ENCODE measurements at regions not wholly inside any gene's neighbourhood (a gene's known extent, or its start where the extent isn't known, plus 50 kb on each side); places are given as distances from the start of the nearest gene placed in this dataset.

DNA sequence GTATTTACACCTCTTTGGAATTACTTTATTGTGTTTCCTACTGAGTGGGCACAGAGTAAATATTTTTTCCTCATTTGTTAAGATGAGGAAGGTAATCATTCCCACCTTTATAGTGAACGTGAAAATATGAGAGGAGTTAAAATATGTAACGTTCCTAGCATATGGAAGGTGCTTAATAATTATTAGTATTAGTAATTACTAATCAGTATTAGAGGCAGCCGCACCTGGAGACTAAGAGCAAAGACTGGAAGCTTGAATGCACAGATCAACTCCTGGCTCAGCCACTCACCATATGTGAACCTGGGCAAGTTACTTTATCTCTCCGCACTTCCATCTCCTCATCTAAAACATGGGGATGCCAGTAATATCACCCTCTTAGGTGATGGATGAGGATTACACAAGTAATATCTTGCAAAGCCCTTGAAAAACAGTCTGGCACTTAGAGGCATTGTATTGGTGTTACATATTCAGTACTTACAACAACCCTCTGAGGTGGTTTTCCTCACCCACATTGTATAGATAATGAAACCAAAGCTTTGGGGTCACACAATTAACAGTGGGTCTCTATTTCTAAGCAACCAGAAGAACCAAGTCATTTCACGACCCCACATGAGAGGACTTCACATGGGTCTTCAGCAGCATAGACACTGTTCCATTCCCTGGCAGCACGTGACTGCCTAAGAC, 100.3 kb upstream of the KCTD1 start:
- DNase-seq, result no peak

DNA sequence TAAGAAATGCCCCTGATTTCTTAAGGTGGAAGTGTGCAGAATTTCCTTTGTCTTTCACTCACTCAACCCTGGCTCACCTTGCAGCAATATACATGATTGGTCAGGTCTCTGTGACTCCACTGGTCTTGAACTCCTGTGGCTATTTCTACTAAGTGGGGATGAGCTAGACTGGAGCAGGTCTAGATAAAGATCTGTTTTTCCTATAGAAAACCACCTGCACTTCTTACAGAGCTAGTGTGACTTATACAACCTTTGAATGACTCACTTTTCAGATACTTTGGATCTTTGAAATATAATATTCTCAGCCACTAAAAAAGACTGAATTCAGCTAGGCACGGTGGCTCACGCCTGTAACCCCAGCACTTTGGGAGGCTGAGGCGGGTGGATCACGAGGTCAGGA, 98.5 kb upstream of the KCTD1 start:
- TF ChIP-seq, protein P1, sequence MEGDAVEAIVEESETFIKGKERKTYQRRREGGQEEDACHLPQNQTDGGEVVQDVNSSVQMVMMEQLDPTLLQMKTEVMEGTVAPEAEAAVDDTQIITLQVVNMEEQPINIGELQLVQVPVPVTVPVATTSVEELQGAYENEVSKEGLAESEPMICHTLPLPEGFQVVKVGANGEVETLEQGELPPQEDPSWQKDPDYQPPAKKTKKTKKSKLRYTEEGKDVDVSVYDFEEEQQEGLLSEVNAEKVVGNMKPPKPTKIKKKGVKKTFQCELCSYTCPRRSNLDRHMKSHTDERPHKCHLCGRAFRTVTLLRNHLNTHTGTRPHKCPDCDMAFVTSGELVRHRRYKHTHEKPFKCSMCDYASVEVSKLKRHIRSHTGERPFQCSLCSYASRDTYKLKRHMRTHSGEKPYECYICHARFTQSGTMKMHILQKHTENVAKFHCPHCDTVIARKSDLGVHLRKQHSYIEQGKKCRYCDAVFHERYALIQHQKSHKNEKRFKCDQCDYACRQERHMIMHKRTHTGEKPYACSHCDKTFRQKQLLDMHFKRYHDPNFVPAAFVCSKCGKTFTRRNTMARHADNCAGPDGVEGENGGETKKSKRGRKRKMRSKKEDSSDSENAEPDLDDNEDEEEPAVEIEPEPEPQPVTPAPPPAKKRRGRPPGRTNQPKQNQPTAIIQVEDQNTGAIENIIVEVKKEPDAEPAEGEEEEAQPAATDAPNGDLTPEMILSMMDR (IDR thresholded peaks at IDR 0.05; ENCODE audit: low read depth, low read length), result no peak
- Histone ChIP-seq H3K36me3 (no peaks in the 10 kb centered on the region), H3K4me3 (ENCODE audit: low read depth, low read length) (no peak overlapping the region), H3K4me1 (peaks cover 5% of the 10 kb centered on the region), H3K27me3 (no peaks in the 10 kb centered on the region), H3K9me3 (no peaks in the 10 kb centered on the region)
- DNase-seq, result no peak

More for the DNA sequence above, 100.3 kb upstream of the KCTD1 start:
- H3K27me3 ChIP-seq, result no peaks in the 10 kb centered on the region
- TF ChIP-seq, protein P1 (IDR thresholded peaks at IDR 0.05; ENCODE audit: low read depth, low read length), result no peak
- no peaks in the 10 kb centered on the region for H3K36me3 ChIP-seq
- H3K4me1 ChIP-seq, result peaks cover 5% of the 10 kb centered on the region
- no peaks in the 10 kb centered on the region for H3K9me3 ChIP-seq
- no peak overlapping the region; the same call in 1 of the 2 replicates for H3K4me3 ChIP-seq (ENCODE audit: low read depth, low read length)

DNA sequence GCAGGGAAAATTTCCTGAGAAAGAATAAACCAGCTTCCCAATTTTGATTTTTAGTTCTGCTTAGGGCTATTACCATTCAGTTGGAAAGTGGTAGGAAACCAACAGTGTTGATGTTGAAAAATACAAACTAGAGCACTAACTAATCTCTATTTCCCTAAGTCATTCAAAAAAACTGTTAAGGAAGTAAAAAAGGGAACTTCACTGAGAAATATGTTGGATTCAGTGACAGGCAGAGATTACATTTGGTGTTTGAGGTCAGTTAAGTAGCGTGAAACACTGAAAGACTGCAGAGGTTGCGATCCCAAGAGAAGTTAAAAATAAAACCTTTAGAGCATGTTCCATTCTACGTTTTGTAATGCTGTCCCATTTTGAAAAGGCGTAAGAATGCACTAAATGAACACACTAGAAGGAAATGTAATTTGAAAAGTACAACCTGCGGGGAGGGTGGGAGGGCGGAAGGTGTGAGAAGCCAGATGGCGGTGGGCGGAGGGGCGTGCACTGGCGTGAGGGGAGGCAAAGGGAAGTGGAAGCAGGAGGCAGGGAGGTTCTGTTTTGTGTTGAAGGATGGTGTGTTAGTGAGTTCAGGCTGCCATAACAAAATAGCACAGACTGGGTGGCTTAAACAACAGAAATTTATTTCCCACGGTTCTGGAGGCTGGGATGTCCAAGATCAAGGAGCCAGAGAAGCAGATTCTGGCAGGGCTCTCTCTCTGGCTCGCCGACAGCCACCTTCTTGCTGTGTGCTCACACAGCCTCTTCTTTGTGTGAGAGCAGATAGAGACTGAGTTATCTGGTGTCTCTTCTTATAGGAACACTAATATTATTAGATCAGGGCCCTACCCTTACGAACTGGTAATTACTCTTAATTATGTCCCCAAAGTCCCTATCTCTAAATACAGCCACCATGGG, 94.3 kb upstream of the KCTD1 start:
- Histone ChIP-seq H3K4me3 (ENCODE audit: low read depth, low read length) (no peak overlapping the region), H3K9me3 (no peaks in the 10 kb centered on the region), H3K27me3 (no peaks in the 10 kb centered on the region), H3K36me3 (no peaks in the 10 kb centered on the region), H3K4me1 (no peaks in the 10 kb centered on the region)
- DNase-seq, result no peak
- TF ChIP-seq, protein P1 (IDR thresholded peaks at IDR 0.05; ENCODE audit: low read depth, low read length), result no peak

- Histone ChIP-seq H3K27me3 (no peaks in the 10 kb centered on the region), H3K4me3 (ENCODE audit: low read depth, low read length) (no peak overlapping the region), H3K9me3 (no peaks in the 10 kb centered on the region), H3K4me1 (no peaks in the 10 kb centered on the region), H3K36me3 (no peaks in the 10 kb centered on the region)
- TF ChIP-seq, protein P1 (IDR thresholded peaks at IDR 0.05; ENCODE audit: low read depth, low read length), result no peak
- DNase-seq, result no peak
Observed at GRCh38 chr18:26640541-26640940, 92.2 kb upstream of the KCTD1 start.

DNA sequence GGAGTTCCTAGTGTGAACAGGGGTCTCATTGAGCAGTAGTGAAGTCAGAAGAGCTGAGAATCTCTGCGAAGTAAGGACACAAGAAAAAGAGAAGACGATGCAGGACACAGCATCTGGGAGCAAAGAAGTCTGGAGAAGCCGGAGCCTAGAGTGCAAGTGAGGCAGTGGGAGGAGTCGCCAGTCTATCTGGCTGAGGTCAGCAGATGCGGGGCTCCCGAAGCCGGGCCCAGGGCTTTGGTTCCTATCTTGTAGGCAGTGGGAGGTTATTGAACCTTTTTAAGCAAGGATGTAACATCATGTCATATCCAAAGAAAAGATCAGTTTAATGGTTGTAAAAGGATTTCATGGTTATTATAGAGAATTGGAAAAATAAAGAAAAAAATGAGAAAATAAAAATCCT, 90.8 kb upstream of the KCTD1 start:
- H3K4me1 ChIP-seq, result no peaks in the 10 kb centered on the region
- H3K27me3 ChIP-seq, result no peaks in the 10 kb centered on the region
- no peaks in the 10 kb centered on the region for H3K36me3 ChIP-seq
- TF ChIP-seq, protein P1 (IDR thresholded peaks at IDR 0.05; ENCODE audit: low read depth, low read length), result no peak
- no peak overlapping the region for H3K4me3 ChIP-seq (ENCODE audit: low read depth, low read length)
- DNase-seq, result no peak
- no peaks in the 10 kb centered on the region for H3K9me3 ChIP-seq

- no peak for DNase-seq
- no peaks in the 10 kb centered on the region for H3K36me3 ChIP-seq
- TF ChIP-seq, protein P1 (IDR thresholded peaks at IDR 0.05; ENCODE audit: low read depth, low read length), result no peak
- no peak overlapping the region for H3K4me3 ChIP-seq (ENCODE audit: low read depth, low read length)
- no peaks in the 10 kb centered on the region for H3K9me3 ChIP-seq
- no peaks in the 10 kb centered on the region for H3K27me3 ChIP-seq
- no peaks in the 10 kb centered on the region for H3K4me1 ChIP-seq
Observed at GRCh38 chr18:26637983-26638382, 89.6 kb upstream of the KCTD1 start.

Data from BE2C (cell line).